K562 (cell line): ENCODE measurements at regions not wholly inside any gene's neighbourhood (a gene's known extent, or its start where the extent isn't known, plus 50 kb on each side); places are given as distances from the start of the nearest gene placed in this dataset.

Source experiments
- ATAC-seq: fragments of 200-7000 bp; cut with Tn5 transposase; 3 replicates; pipeline ENCODE4 v1.9.1; 2020; ENCODE audit warnings: moderate library complexity
- BruUV-seq: library from RNA; stranded (reverse); fragments of 400-500 nt; replicated peaks from 2 replicates; lab custom pipeline; 2021; lab: Mats Ljungman, UMichigan
- CTCF ChIA-PET: fragments of 300-600 bp; formaldehyde crosslinking; extraction: SDS; loops from one replicate; lab custom pipeline; 2021; ENCODE audit warnings: low intra/inter-chr PET ratio; lab: Yijun Ruan, JAX
- POLR2A ChIA-PET: fragments of 300-600, 350-650 bp; sonication (Branson Sonifier 250); formaldehyde crosslinking; extraction: SDS; loops from one replicate; lab custom pipeline; 2021; ENCODE audit warnings: antibody characterized with exemption, inconsistent platforms; lab: Yijun Ruan, JAX
- DNase-seq, 4 experiments: peaks; one replicate each; pipeline versions ENCODE4 v3.0.0 to v3.0.0-alpha.2; 2011 to 2018; ENCODE audit warnings: low spot score in 3 of 4, mixed read lengths in 3 of 4; ENCODE audit errors: extremely low read depth in 1 of 4
- FAIRE-seq: peaks from 2 replicates; lab custom pipeline; 2011; peaks lifted over from hg19 to GRCh38; lab: Jason Lieb, UNC
- H2AFZ ChIP-seq: 2 replicates; pipeline ENCODE4 v1.6.0; 2011; ENCODE audit warnings: low read depth, low read length, control low read depth, inconsistent platforms
- H3K27ac ChIP-seq: fragments of 200-600 bp; 3 replicates; pipeline ENCODE4 v1.8.0; 2011; ENCODE audit warnings: low read depth, mild to moderate bottlenecking, control low read depth, inconsistent platforms, low read length, moderate library complexity, mixed read lengths; ENCODE audit errors: extremely low read depth
- H3K27me3 ChIP-seq, 2 experiments: fragments of 300-600 bp in 1 of 2; 2 replicates in 1 of 2; 3 replicates in 1 of 2; pipeline versions ENCODE4 v1.6.0 to v1.8.0; 2011; ENCODE audit warnings: inconsistent platforms in 2 of 2, low read length in 2 of 2, mild to moderate bottlenecking in 1 of 2, mixed read lengths in 1 of 2, moderate library complexity in 1 of 2; ENCODE audit not compliant: control insufficient read depth in 2 of 2, insufficient read depth in 2 of 2
- H3K36me3 ChIP-seq: fragments of 300-600 bp; 3 replicates; pipeline ENCODE4 v1.8.0; 2011; ENCODE audit warnings: mild to moderate bottlenecking, low read length, inconsistent platforms; ENCODE audit not compliant: control insufficient read depth, insufficient read depth
- H3K4me1 ChIP-seq, 2 experiments: fragments of 200-600 bp in 1 of 2; replicated peaks in 1 of 2; 2 replicates in 1 of 2; 3 replicates in 1 of 2; pipeline versions ENCODE4 v1.5.1 to v1.8.0; 2011; ENCODE audit warnings: inconsistent platforms in 2 of 2, low read length in 2 of 2, mild to moderate bottlenecking in 1 of 2, mixed read lengths in 1 of 2, moderate library complexity in 1 of 2; ENCODE audit not compliant: control insufficient read depth in 2 of 2, insufficient read depth in 2 of 2
- H3K4me2 ChIP-seq: 2 replicates; pipeline ENCODE4 v1.6.1; 2011; ENCODE audit warnings: low read length, control low read depth, inconsistent platforms, mixed read lengths; ENCODE audit not compliant: insufficient read depth
- H3K4me3 ChIP-seq: fragments of 200-600 bp; sonication (generic), shearing (Covaris generic); 2 replicates; pipeline ENCODE4 v1.5.1; 2016; ENCODE audit warnings: control low read depth, inconsistent platforms
- H3K79me2 ChIP-seq: fragments of 200-600 bp; 3 replicates; pipeline ENCODE4 v1.8.0; 2011; ENCODE audit warnings: low read length, inconsistent platforms; ENCODE audit not compliant: control insufficient read depth, insufficient read depth
- H3K9ac ChIP-seq, 2 experiments: 2 replicates each; pipeline versions ENCODE4 v1.6.0 to v1.6.1; 2011; ENCODE audit warnings: low read depth in 2 of 2, low read length in 2 of 2, control low read depth in 1 of 2, inconsistent platforms in 1 of 2, mild to moderate bottlenecking in 1 of 2, mixed read lengths in 1 of 2; ENCODE audit not compliant: insufficient read depth in 1 of 2
- H3K9me1 ChIP-seq: one replicate; pipeline ENCODE4 v1.6.0; 2011; ENCODE audit warnings: inconsistent platforms, mild to moderate bottlenecking, low read length, moderate library complexity; ENCODE audit not compliant: control insufficient read depth, insufficient read depth
- H3K9me3 ChIP-seq: replicated peaks from 2 replicates; pipeline ENCODE4 v1.5.1; 2011; ENCODE audit warnings: low read depth, low read length, inconsistent platforms; ENCODE audit not compliant: control insufficient read depth, insufficient read depth
- H4K20me1 ChIP-seq: replicated peaks from 2 replicates; pipeline ENCODE4 v1.6.1; 2011; ENCODE audit warnings: low read length, inconsistent platforms, mixed read lengths; ENCODE audit not compliant: control insufficient read depth, insufficient read depth
- CTCF ChIP-seq, 3 experiments: IDR thresholded peaks in 2 of 3; conservative IDR thresholded peaks in 1 of 3; 2 replicates each; pipeline ENCODE4 v1.5.1; 2011 to 2012; ENCODE audit warnings: low read length in 3 of 3, mild to moderate bottlenecking in 3 of 3, control low read depth in 2 of 3, improper control_type of control experiment in 1 of 3, inconsistent platforms in 1 of 3, low read depth in 1 of 3, mixed read lengths in 1 of 3, moderate library complexity in 1 of 3; ENCODE audit not compliant: insufficient read depth in 2 of 3
- ETS1 ChIP-seq: conservative IDR thresholded peaks from 2 replicates; pipeline ENCODE4 v1.6.1; 2011; ENCODE audit warnings: low read depth, mild to moderate bottlenecking, low read length; ENCODE audit not compliant: control insufficient read depth
- FIP1L1 ChIP-seq: fragments of 200-400 bp; formaldehyde crosslinking; IDR thresholded peaks from 2 replicates; pipeline ENCODE4 v1.6.1; 2018; ENCODE audit warnings: mild to moderate bottlenecking, low read depth, low read length; ENCODE audit not compliant: poor library complexity, severe bottlenecking
- NCOA2 ChIP-seq, 2 experiments: fragments of 450-650 bp; IDR thresholded peaks; 2 replicates each; pipeline ENCODE4 v1.6.1; 2018; ENCODE audit warnings: mild to moderate bottlenecking in 2 of 2, moderate library complexity in 1 of 2; ENCODE audit not compliant: partially characterized antibody in 2 of 2
- NR2C1 ChIP-seq, 2 experiments: fragments of 450-650 bp; IDR thresholded peaks; 2 replicates each; pipeline ENCODE4 v1.6.1; 2017; ENCODE audit warnings: mild to moderate bottlenecking in 2 of 2, antibody characterized with exemption in 1 of 2, inconsistent platforms in 1 of 2, missing compliant biosample characterization in 1 of 2, missing genetic modification characterization in 1 of 2
- PHTF2 ChIP-seq: fragments of 250-450 bp; sonication (Bioruptor Pico); IDR thresholded peaks from 2 replicates; pipeline ENCODE4 v1.5.0; 2021; ENCODE audit warnings: mild to moderate bottlenecking
- POLR2AphosphoS2 ChIP-seq: IDR thresholded peaks from 2 replicates; pipeline ENCODE4 v1.6.1; 2012; ENCODE audit warnings: low read length, improper control_type of control experiment
- ZNF134 ChIP-seq: fragments of 250-450 bp; sonication (Bioruptor Pico); conservative IDR thresholded peaks from 2 replicates; pipeline ENCODE4 v1.4.0; 2020
- ZNF57 ChIP-seq: fragments of 450-650 bp; formaldehyde crosslinking; IDR thresholded peaks from 2 replicates; pipeline ENCODE4 v1.4.0; 2020; ENCODE audit warnings: mild to moderate bottlenecking, moderate library complexity
- WGBS: fragments of 100-300 bp; shearing (Covaris generic); methylation state at CpG from one replicate; pipeline ENCODE4 v1.1.6; 2016; ENCODE audit warnings: low coverage, mixed read lengths; ENCODE audit not compliant: insufficient coverage; ENCODE audit errors: missing lambda C conversion rate; 5-methylcytosine and 5-hydroxymethylcytosine counted together
- in situ Hi-C: fragments of 300-500 bp; cut with MboI; formaldehyde crosslinking; loops from 4 replicates; pipeline ENCODE4 v1.15.0; 2018; ENCODE audit warnings: inconsistent platforms, mixed read lengths
- intact Hi-C: fragments of 100-400 bp; cut with micrococcal nuclease; formaldehyde crosslinking; loops from 2 replicates; pipeline ENCODE4 v1.14.2; 2022

DNA sequence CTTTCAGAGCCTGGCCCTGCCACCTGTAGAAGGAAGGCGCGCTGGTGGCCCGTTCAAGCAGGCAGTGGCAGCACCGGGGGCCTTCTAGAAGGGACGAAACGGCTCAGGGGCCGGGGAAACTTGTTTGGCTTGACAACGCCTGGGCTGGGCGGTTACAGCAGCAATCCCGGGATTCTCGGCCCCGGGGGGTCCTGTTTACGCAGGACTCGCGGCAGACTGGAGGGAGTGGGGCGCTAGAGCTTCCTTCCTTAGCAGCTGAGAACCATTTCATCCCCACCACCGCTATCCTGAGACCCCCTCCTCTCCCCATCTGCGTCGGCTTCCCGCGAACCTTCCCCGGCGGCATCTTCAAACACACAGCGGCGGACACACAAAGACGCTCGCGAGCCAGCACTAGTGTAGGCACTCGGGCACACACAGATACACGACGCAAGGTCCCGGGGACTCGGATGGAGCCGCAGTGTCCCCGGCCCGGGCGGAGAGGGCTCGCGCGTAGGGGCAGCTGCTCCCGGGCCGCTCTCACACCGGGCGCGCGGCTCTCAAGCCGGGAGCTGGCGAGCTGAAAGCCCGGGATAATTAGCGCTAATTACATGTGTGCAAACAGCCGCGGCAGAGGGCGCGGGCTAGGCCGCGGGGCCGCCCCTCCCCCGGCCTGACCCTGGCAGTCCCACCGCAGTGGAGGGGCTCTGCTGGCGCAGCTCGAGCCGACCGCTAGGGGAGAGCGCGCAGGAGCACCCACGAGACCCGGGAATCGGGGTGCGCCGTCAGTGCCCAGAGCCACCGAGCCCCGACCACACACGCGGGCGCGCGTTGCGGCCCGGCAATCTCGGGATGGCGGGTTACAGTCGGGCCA is 271.4 kb downstream of the FOXD2 start:
- no peaks in the 10 kb centered on the region for H3K9me1 ChIP-seq
- H4K20me1 ChIP-seq, result peaks cover 3% of the 10 kb centered on the region; the same call in 1 of the 2 replicates
- H3K79me2 ChIP-seq, result no peaks in the 10 kb centered on the region
- ATAC-seq (peak; percentile 35), FAIRE-seq (no peak), DNase-seq (peak in 3 of 4 experiments; percentile 39 to 49 (median 48))
- no peak overlapping the region for H3K4me3 ChIP-seq
- BruUV-seq, result no TSS peak
- ChIA-PET POLR2A (interaction anchor here (0.6 kb wide), 1 partner anchor 480 kb away, joined by 3 read pairs; no protein-coding TSS in a partner anchor), CTCF (interaction anchor here (1.0 to 2.2 kb wide), 2 partner anchors 182 to 272 kb away, joined by 3 to 15 read pairs; partner anchors contain the start of gene FOXD2)
- no peaks in the 10 kb centered on the region for H3K9me3 ChIP-seq
- H3K4me2 ChIP-seq, result no peak overlapping the region
- H3K27me3 ChIP-seq, result peaks cover 30 to 66% of the 10 kb centered on the region in 2 experiments; a peak in 4 of 5 replicates
- no peak overlapping the region for H3K9ac ChIP-seq
- in situ Hi-C loops, result loop anchor here (10.0 kb wide), 1 partner anchor 524 kb away; no protein-coding TSS in a partner anchor
- H3K36me3 ChIP-seq, result no peaks in the 10 kb centered on the region
- 12% methylated on average over 57 of the region's 82 CpGs for WGBS
- H2AFZ ChIP-seq, result no peak overlapping the region
- H3K4me1 ChIP-seq, result peaks cover 0 to 24% of the 10 kb centered on the region in 2 experiments; a peak in 2 of 5 replicates
- TF ChIP-seq ZNF134 (CRISPR knock-in tag) (no peak), ZNF57 (CRISPR knock-in tag) (no peak), NR2C1 (IDR thresholded peaks at IDR 0.05) (no peak), NR2C1 (tag; IDR thresholded peaks at IDR 0.05) (no peak), POLR2AphosphoS2 (no peak), NCOA2 (IDR thresholded peaks at IDR 0.05; ENCODE audit: partially characterized antibody in 2 of 2) (no peak), FIP1L1 (peak; percentile 14), CTCF (IDR thresholded peaks at IDR 0.05 in 2 of 3, conservative IDR thresholded peaks at IDR 0.05 in 1 of 3; ENCODE audit: insufficient read depth in 2 of 3, low read depth in 1 of 3, low read length in 3 of 3) (0 out of 6 replicates have a peak, but pooled peaks of 1 of the 3 experiments have one; percentile 6), PHTF2 (CRISPR knock-in tag) (no peak), ETS1 (no peak)
- intact Hi-C loops, result no loop called here
- H3K27ac ChIP-seq, result no peak overlapping the region
